ENCODE measurements at regions not wholly inside any gene's neighbourhood (a gene's known extent, or its start where the extent isn't known, plus 50 kb on each side); places are given as distances from the start of the nearest gene placed in this dataset.

GRCh38 chr17:79232957-79233356 is 158.3 kb downstream of the ENGASE start:
- Mint-ChIP-seq H3K27me3 (ENCODE audit: low read depth) (peaks cover 2% of the 10 kb centered on the region; the same call in 1 of the 2 replicates), H3K4me3 (no peak overlapping the region), H3K4me1 (peaks cover 6 to 10% of the 10 kb centered on the region in 2 experiments; a peak in 3 of 4 replicates), H3K36me3 (ENCODE audit: insufficient read depth in 1 of 3, low read depth in 3 of 3) (no peaks in the 10 kb centered on the region), H3K27ac (no peak overlapping the region), H3K9me3 (no peaks in the 10 kb centered on the region; a peak in 1 of 5 replicates)
- Histone ChIP-seq H3K27me3 (ENCODE audit: insufficient read depth, low read length) (no peaks in the 10 kb centered on the region; the same call in 1 of the 2 replicates), H2BK12ac (ENCODE audit: insufficient read length, low read depth, low read length) (no peak overlapping the region), H4K5ac (ENCODE audit: insufficient read length, low read depth, low read length) (no peak overlapping the region), H4K91ac (ENCODE audit: insufficient read length, low read depth, low read length) (no peak overlapping the region), H3K18ac (ENCODE audit: insufficient read length, low read depth, low read length) (no peak overlapping the region), H3K79me1 (ENCODE audit: insufficient read depth, low read depth, low read length, poor library complexity, severe bottlenecking) (no peaks in the 10 kb centered on the region), H3T11ph (ENCODE audit: low read length) (no peak overlapping the region), H3K4me2 (ENCODE audit: insufficient read depth, insufficient read length, low read length) (no peak overlapping the region), H3K23ac (ENCODE audit: insufficient read length, low read depth, low read length) (no peak overlapping the region), H4K8ac (replicated peaks; ENCODE audit: insufficient read length, low read depth, low read length) (no peak overlapping the region), H4K20me1 (ENCODE audit: control insufficient read depth, insufficient read depth, insufficient read length) (no peaks in the 10 kb centered on the region), H2AFZ (ENCODE audit: low read length) (no peak overlapping the region), H3K4ac (ENCODE audit: low read depth, low read length) (no peak overlapping the region), H3K14ac (ENCODE audit: insufficient read depth, low read length) (no peak overlapping the region), H2AK5ac (ENCODE audit: insufficient read length, low read length) (no peak overlapping the region), H3K9me3 (ENCODE audit: control insufficient read depth, low read depth, low read length) (no peaks in the 10 kb centered on the region), H3K56ac (ENCODE audit: insufficient read length, low read depth, low read length) (no peak overlapping the region), H3K4me1 (ENCODE audit: insufficient read depth, low read length) (no peaks in the 10 kb centered on the region), H2BK15ac (ENCODE audit: low read depth, low read length) (no peak overlapping the region), H3K79me2 (ENCODE audit: insufficient read depth, low read length) (no peaks in the 10 kb centered on the region), H2BK120ac (ENCODE audit: low read depth, low read length, poor library complexity, severe bottlenecking) (no peak overlapping the region), H2BK20ac (ENCODE audit: low read depth, low read length, poor library complexity, severe bottlenecking) (no peak overlapping the region), H3K23me2 (ENCODE audit: insufficient read length, low read depth, low read length, poor library complexity, severe bottlenecking) (no peaks in the 10 kb centered on the region), H3K27ac (ENCODE audit: insufficient read length, low read depth, low read length) (no peak overlapping the region), H2BK5ac (ENCODE audit: insufficient read length, low read length) (no peak overlapping the region), H3K9ac (ENCODE audit: extremely low read depth, insufficient read length, low read length) (no peak overlapping the region)
- no CpG with 5 or more reads among the region's 5 CpGs for WGBS (ENCODE audit: extremely low coverage, insufficient read length, low lambda C conversion rate)
- no peak for DNase-seq
- no peak for TF ChIP-seq CTCF (conservative IDR thresholded peaks at IDR 0.05)

Data from H9 (cell line).